HG03571 (cell line): ENCODE measurements at regions not wholly inside any gene's neighbourhood (a gene's known extent, or its start where the extent isn't known, plus 50 kb on each side); places are given as distances from the start of the nearest gene placed in this dataset.

Experiments
- ATAC-seq: cut with Tn5 transposase; IDR thresholded peaks from one replicate; pipeline ENCODE4 v1.9.1; 2021; ENCODE audit not compliant: unreplicated experiment

DNA sequence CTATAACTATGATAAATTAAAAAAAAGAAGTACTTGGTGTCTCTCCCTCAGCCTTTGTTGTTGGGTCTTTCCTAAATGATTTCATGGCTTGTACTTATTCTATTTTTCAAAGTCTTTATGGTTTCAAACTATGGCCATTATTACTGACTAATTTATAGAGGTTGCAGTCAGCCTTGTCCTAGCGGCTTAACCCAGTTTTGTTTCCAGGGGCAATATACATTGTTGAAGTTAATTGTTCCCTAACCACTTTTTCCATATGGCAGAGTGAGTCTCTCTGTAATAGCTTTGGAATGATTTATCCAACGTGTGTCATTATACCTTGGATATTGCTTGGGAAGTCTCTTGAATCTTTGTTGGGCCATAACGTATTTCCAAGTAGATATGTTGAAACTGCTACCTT, 408.8 kb downstream of the HRH4 start:
- ATAC-seq = no peak

DNA sequence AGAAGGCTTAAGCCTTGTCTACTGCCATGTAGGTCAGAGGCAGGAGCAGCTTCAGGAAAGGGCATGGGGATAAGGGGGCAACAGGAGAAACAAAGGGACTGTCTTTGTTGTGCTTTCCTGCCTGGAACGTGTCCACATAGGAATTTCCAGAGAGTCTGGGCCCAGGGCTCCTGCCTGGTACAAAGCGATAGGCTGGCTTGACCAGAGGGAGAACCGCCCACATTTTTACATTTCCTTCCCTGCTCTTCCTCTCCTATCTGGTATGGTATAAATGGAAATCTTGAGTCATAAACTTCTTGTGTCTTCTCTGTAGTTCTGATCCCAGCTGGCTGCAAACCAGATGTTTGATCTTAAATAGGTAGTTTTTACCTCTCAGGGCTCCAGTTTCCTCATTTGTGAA, 414.8 kb downstream of the HRH4 start:
- no peak for ATAC-seq

DNA sequence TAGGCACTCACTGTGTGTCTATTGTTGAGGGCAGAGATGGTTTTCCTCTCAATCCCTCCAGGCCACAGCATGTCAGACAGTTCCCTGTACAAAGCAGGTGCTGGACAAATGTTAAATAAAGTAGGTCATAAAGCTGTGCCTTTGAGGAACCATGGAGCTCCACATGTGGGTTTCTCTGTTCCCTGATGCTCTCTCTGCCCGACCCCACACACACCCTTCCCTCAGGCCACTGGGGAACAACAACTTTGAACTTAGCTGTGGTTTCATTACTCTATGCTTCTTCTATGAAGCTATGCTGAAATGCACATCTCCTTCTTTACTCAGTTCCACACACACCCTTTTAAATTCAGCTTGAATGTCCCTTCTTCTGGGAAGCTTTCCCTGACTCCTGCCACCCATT, 415.3 kb downstream of the HRH4 start:
- no peak for ATAC-seq

DNA sequence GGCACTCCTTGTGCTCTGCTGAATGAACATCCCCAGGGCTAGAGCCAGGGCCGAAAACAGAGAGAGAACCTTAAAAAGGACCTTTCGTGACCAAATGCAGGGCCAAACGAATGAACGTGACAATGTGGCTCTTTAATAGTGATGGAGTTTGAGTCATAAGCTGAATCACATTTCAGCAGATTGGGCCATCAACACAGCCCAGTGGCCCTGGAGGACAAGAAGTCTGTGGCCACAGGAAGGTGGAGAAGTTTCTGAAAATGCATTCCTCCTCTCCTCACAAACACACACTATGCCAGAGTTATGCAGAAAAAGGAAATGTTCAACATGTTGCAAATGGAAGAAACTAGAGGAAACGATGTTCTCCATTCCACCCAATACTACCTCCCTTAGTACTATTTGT, 415.8 kb downstream of the HRH4 start:
- no peak for ATAC-seq

DNA sequence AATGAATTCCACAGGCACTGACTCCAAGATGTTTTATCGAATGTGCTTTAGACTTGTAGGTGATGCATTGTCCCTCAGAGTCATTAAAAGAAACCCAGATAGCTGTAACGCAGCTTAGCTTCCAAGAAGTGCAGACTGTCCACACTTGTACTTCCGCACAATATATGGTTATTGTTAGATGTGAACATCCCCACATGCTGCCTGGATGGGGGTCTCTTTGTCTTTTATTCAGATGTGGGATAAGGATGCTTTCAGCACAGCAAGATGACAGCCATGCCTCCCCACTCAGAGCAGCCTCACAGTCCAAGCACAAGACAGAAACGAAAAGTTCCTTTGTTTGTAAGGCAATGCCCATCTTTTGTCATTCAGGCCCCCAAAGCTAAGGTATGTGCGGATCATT, 416.6 kb downstream of the HRH4 start:
- no peak for ATAC-seq

DNA sequence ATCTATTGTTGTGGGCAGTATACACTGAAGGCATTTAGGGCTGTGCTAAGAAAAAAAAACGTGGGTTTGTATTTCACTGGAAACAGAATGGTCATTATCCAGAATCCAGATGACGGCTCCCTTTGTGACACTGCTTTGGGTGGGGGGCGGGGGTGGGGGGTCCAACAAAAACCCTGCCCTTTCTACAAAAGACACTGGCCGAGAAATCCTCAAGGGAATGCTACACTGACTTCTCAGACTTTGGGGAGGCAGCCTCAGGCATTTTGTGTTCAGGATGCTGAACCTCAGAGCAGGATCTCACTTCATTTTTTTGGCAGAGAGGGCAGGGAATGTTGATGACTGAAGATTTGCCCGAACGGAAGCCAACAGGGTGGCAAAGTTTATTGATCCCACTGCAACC, 417.1 kb downstream of the HRH4 start:
- ATAC-seq = no peak

DNA sequence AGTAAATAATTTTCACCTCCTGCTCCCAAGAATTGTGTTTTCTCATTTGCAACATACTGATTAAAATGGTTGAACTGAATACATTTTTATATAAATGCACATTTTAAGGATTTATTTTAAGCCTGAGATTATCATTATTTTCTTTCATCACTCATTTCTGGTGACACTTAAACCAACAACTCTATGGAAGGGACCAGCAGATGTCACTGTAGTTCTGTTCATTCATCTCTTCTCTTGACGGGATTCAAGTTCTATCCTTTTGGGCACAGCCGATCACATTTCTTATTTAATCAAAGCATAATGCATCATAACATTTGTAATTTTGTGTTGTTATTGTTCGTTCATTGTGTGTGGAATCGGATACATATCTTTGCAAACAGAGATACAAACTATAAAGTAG, 417.9 kb downstream of the HRH4 start:
- ATAC-seq = no peak

DNA sequence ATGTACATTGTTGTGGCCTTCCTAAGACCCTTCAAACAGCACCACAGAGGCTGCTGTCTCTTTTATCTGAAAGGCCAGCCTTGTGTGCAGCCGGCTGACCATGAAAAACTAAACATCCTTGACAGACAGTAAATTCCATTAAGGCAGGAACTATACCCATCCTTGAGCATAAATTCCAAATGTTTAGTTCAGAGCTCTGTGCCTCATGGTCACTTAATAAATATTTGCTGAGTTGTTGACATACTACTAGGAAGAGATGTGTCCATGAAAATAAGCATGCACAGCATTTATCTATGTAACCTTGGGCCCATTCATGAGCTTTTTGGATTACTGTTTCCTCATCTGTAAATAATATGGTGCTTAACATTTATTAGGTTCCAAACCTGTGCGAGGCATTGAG, 424.8 kb downstream of the HRH4 start:
- no peak for ATAC-seq

DNA sequence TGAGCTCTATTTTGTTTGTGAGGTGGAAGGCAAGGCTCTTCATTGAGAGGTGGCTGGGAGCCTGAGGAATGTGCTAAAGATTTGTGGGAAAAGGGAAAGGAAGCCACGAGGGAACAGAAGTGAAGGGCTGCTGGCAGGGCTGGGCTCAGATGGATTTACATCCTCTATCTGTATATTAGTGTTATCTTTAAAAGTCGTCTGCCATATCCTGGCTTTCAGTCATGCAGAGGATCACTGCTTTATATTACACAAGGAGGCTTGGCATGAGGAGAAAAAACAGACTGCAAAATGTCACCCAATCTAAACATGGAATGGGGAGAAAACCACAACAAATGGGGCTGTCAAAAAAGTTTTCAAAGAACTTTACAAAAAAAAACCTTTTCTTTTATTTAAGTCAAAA, 434.4 kb downstream of the HRH4 start:
- no peak for ATAC-seq

DNA sequence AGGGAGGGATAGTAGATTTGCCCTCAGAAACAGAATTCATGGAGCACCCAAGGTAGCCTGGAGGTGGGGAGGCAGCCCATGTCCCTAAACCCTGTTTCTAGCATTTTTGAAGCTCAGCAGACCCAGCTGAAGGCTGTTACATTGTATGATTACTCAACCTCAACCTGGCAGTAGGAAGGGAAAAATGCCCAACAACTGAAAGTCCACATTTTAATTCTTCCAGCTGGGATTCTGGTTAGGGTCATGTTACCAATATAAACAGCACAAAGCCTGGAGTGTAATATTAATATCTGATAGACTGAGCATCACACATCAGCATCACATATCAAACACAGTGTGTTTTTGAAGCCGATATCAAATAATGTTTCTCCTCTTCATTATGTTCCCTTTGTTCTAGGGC, 437.0 kb downstream of the HRH4 start:
- ATAC-seq = no peak

DNA sequence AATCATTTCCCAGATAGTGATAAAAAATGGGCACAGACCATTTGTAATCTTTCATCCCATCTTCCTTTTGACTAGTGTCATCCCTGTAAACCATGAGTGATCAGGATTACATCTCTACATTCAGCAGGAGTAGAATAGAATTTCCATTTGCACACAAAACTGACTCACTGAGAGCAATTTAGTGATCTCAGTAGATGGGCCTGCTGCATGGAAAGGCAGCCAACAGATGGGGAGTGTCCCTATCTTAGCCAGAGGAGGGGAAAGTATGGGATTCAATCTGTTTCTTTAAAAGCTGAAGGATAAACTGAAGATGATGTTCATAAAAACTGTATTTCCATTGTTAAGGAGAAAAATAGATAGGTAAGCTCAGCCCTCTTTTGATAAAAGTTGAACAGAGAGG, 441.7 kb downstream of the ZNF521 start:
- ATAC-seq = no peak

DNA sequence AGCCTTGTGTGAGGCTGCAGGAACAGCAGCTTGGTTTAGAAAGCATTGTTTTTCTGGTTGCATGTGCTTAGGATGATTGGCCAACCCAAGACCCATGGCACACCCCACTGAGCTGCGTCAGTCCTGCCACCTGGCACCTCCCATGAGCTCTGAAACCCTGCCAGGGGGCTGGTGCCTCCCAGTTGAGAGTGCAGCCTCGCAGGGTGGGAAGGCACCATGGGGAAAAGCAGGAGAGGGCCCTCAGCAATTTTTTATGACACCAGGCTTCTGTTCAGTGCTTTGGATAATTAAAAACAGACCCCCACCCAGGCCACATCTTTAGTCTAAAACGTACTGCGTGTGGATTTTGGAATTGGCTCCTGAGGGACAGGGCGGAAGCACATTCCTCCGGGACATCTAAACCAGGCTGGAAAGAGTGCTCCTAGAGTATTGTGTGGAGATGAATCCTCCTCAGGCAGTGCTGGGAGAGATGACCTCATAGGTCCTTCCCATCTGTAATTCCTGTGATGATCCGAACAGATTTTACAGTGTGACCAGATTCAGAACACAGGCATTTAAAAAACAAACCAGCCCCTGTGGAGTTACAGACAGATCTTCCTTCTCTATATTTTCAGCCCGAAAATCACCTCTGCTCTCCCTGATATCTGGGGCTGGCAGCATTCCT, 438.3 kb downstream of the ZNF521 start:
- ATAC-seq = no peak

DNA sequence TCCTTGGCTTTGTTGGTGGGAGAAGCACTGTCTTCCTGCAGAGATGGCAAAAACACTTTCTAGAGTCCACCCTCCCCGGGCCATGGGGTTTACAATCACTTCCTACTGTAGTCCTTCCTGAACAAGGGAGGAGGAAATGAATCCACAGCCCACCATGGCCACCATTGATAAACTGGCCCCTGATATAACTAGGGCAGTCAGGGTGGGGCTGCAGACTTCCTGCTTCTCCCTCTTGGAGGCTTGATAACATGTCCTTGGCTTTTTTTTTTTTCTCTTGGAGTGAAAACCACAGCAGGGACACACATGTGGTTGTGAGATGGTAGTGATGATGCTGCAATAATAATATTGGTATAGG, 437.8 kb downstream of the ZNF521 start:
- no peak for ATAC-seq

DNA sequence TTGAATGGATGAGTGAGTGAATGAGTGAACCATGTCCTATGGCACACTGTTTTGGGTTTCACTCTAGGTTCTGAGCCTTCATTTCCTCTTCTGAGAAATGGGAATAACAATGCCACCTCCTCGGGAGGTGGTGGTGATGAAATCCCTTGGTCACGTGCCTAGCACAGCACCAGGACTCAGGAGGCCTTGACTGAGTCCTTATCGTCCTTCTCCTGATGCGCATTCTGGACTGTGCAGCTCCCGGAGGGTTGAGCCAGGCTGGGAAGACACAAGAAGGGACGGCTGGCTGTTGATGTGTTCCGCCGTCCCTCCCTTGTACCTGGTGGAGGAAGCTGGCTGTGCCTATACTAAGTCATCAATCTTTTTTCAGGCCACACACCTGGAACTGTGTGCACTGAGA, 437.3 kb downstream of the ZNF521 start:
- ATAC-seq = no peak

DNA sequence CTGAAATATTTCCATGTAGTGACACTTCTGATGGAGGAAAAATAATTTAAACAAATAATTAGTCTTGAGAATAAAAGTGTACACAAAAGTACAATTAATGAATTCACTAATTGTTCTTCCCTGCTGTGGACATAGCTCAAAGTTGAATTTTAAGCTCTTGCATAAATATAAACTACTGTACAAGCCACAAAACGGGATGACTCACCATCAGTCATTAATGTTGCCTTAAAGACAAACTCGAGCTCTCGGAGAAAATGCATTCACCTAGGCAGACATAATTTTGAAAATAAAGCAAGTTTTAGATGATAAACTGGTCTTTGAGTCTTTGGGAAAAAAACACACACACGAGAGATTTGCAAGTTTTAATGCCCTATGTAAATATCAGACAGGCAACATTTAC, 436.4 kb downstream of the ZNF521 start:
- no peak for ATAC-seq

DNA sequence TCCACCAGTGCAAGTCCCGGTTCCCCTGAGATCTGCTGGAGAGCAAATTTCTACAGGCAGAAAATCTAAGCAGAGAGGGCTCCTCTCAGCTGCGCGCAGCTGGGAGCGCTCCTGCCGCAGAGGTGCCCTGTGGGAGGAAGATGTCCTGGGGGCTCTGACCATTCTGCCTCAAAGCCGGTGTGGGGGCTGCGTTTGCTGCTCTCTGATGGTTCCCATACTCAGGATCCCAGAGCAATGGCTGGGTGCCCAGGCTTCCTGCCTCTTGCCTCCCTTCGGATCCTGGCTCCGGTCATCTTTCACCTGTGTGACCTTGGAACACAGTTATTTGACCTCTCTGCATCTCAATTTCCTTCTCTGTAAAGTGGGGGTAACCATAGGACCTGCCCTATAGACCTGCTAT, 434.2 kb downstream of the ZNF521 start:
- no peak for ATAC-seq

DNA sequence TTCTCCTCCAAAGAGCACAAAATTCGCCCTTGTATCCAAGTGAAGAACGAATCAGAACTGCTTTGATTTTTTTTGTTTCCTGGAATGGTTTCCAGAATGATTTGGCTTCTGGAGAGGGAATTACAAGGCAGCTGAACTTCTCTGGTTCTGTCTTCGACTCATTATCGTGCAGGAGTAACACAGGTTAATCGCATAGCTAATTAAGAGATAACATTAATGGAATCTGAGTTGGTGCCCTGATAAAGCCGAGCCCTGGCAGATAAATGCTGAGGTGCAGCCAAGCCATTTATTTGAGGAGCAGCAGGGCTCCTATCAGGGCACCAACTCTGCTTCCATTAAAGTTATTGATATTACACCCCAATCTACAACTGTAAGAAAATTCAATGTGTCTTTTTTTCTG, 433.7 kb downstream of the ZNF521 start:
- no peak for ATAC-seq

DNA sequence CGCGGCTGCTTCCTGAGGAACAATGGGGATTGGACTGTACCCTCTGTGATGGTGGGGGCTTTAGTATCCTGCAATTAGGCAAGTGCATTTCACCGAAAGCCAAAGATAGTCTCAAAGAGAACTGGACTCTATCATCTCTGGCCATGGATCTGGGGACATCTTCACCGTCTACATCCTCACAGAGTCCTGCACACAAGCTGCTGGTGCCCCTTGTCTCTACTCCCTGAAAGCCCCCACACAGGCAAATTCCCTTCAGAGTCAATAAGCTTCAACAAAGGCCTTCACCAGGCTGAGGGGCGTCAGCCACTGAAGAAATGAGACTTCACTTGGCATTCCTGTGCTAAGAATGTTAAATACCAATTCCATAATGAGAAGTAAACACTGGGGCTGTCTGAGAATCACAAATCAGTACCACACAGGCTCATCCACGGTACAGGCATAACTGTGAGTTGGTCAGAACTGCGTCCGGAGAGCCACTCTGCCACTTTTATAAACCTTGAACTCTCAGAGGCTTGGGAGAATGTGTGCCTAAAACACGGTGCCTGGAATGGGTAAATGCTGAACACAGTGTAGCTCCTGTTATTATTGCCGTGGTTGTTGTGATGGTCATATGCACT, 432.7 kb downstream of the ZNF521 start:
- no peak for ATAC-seq

DNA sequence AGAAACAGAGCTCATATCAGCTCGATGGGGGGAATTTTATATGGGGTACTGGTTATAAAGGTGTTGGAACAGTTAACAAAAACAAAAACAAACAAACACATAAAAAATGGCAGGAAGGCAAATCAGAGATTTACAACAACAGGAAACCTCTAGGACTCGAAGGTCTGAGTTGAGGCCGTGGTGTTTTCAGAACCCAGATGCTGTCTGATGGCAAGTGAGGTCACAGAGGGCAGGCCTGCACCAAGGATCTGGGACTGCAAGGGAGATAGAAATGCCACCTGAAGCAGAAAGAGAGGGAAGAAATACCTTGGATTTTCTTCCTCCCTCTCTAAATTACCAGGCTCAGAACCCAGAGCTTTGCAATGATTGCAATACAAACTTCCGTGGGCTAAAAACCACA, 429.5 kb downstream of the ZNF521 start:
- no peak for ATAC-seq

DNA sequence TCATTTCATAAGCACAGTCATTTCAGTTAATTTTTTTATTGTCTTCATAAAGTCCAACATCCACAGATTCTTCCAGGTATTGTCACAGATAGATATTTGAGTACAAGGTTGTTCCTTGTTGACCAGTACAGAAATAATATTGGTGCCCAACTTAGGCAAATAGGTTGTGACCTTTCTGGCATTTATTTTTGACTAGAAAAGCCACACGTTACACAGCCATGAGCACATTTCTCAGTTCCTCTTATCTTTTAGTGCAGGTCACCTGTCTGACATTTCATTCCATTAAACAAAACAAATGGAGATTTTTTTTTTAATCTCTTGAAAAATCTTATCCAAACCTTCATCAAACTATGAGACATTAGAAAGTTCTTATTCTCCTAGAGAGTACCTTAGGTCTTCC, 428.8 kb downstream of the ZNF521 start:
- ATAC-seq = peak; percentile 77

DNA sequence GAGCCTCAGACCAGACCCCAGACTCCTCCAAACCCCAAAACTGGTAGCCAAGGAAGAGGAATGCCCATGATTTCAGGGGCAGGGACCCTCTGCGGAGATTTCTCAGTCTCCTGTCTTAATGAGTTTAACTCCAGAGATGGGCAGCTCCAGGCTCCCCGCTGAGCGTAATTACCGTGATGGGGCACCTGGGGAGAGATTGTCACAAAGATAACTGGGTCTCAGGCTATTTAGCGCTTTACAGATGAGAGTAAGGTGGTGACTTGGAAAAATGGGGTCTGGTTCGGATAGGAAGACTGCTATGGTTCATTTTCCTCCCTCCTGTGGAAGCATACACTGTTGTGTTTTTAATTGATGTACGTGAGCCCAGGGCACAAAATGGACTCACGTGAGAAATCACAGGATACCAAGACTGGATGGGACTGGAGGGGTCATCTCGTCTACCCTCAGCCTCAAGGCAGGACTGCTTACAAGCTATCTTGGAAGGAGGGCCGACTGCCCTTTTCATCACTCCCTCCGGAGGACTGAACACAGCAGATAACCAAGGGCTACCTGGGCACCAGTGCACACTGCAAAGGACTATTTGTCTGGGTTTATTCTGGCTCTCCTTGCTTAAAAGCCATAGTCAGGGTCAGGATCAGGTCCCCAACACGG, 427.8 kb downstream of the ZNF521 start:
- ATAC-seq = no peak

DNA sequence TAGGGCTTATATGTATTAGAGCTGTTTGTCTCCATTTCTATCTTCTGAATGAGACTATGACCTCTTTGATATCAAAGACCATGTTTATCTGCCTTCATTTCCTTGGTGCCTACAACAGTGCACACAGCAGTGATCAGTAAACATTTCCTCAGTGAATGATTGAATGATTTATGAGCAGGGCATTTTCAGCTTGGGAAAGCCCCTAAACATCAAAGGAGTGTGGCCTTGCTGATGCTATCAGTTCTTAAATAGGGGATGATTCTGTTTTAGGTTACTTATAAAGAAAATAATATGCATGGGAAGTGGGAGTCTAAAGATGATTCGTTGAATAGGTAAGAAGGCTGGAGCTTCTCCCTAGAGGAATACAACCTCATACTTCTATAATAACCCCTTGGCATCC, 425.3 kb downstream of the ZNF521 start:
- no peak for ATAC-seq
